GM19438 (cell line): ENCODE measurements at regions not wholly inside any gene's neighbourhood (a gene's known extent, or its start where the extent isn't known, plus 50 kb on each side); places are given as distances from the start of the nearest gene placed in this dataset.

Experiments used
- ATAC-seq: cut with Tn5 transposase; IDR thresholded peaks from one replicate; pipeline ENCODE4 v1.9.1; 2021; ENCODE audit warnings: low read depth; ENCODE audit not compliant: unreplicated experiment

GRCh38 chr2:173584000-173584399 is 229.3 kb downstream of the CDCA7 start:
- no peak for ATAC-seq

DNA sequence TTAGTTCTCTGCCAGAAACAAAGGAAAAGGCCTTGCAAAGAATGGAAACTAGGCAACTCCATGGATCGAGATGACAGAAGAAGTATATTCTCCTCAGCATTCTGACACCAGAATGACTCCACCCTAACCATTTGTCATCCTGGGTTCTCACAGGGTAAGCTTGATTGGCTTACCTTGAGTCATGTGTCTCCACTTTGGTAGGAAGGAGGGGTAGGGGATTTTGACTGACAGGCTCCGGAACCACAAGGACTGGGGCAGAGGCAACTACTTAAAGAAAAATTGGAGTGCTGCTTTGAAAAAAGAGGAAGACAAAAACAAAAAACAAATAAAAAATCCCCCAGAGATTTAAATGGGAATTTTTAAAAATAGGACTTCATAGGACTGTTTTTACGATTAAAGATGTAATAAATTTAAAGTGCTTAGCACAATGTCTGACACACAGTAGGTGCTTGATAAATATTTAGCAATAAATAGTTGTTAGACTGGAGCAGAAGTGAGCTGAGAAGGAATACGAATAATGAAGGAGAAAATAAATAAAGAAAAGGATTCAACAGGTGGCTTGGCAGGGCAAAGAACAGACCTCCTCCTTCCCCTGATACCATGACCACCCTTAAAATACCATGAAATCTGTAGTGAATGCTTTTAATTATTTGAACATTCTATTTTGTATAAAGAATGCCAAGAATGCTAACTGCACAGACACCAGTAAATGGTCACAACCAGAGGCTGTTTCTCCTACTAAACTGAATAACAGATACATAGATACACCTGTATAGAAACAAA is 230.2 kb downstream of the CDCA7 start:
- no peak for ATAC-seq

- no peak for ATAC-seq
These were observed 234.3 kb downstream of the CDCA7 start for GRCh38 chr2:173588931-173589369.

- ATAC-seq = no peak
These were observed 235.1 kb downstream of the CDCA7 start for GRCh38 chr2:173589604-173590275.

- ATAC-seq = no peak
These were observed 235.7 kb downstream of the CDCA7 start for GRCh38 chr2:173590276-173590861.

GRCh38 chr2:173593109-173593508 is 238.4 kb downstream of the CDCA7 start:
- no peak for ATAC-seq

DNA sequence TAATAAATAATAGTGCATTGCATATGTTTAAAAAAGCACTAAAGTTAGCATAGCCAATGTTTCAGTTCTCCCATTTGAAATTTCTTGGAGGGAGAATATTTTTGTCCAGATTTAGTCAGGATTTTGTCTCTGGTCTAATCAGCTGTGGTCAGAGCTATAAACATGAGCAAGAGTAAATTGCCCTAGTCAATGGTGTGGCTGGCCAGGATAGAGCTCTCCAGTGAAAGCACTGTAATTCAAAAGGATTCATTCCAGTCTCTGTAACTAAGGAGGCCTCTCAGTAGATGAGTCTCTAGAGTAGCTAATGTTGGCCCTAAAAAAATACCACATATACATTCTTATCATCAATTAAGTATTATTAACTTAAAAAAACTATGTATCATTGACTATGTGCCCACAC is 241.6 kb downstream of the CDCA7 start:
- ATAC-seq = no peak

GRCh38 chr2:173598525-173598924 is 243.9 kb downstream of the CDCA7 start:
- no peak for ATAC-seq

- no peak for ATAC-seq
These were observed 245.2 kb downstream of the CDCA7 start for GRCh38 chr2:173599821-173600359.

- no peak for ATAC-seq
These were observed 247.6 kb downstream of the CDCA7 start for GRCh38 chr2:173602153-173602795.

GRCh38 chr2:173605994-173606393 is 251.3 kb downstream of the CDCA7 start:
- ATAC-seq = no peak

- no peak for ATAC-seq
These were observed 252.1 kb downstream of the CDCA7 start for GRCh38 chr2:173606619-173607248.

GRCh38 chr2:173607606-173608311 is 253.1 kb downstream of the CDCA7 start:
- no peak for ATAC-seq

DNA sequence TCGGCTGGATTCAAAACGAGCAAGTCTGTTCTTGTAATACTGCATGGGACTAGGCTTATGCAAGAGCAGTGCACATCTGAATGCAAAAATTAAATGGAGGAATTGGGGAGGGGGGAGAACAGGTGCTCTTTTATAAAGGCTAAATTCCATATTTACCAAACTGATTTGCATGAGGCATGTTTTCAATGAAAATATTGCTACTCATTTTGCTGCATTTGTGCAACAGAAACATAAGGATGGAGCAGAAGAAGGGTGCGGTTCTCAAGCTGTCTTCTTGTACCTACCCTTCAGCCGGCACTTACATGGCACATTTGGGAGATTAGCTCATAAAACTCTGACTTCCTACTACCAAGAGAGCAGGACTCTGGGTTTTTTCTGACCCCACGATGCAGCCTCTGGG is 256.4 kb downstream of the CDCA7 start:
- no peak for ATAC-seq

- ATAC-seq = no peak
These were observed 257.7 kb downstream of the CDCA7 start for GRCh38 chr2:173612354-173612753.

GRCh38 chr2:173613386-173613785 is 258.7 kb downstream of the CDCA7 start:
- ATAC-seq = no peak

DNA sequence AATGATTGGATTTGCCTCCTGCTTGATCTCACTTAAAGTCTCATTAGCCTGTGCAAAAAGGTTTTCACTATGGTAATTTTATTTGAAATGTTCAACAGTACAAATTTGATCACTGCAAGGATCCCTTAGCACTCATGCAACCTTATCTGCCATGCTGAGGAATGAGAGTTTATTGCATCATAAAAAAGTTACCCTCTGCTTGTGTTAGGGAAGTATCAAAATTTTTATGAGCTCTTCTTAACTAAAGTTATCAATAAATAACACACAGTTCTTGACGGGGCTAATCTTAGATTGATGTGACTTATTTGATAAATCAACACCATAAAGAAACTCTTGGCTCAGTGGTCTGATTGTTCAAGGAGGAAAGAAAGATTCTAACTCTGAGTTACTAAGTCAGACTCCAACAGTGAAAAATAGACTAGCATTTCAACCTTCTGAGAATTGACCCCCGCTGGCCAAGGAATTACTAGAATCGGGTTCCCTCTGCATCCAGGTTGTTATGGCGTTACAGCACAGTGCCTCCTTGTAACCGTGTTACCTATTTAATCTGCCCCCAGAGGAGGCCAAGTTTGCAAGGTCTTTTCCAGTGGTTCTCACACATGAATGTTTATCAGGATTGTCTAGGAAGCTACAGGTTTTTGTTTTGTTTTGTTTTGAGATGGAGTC is 259.7 kb downstream of the CDCA7 start:
- ATAC-seq = no peak

GRCh38 chr2:173623438-173624319 is 269.0 kb downstream of the CDCA7 start:
- ATAC-seq = no peak
